ENCODE measurements at regions not wholly inside any gene's neighbourhood (a gene's known extent, or its start where the extent isn't known, plus 50 kb on each side); places are given as distances from the start of the nearest gene placed in this dataset.

DNA sequence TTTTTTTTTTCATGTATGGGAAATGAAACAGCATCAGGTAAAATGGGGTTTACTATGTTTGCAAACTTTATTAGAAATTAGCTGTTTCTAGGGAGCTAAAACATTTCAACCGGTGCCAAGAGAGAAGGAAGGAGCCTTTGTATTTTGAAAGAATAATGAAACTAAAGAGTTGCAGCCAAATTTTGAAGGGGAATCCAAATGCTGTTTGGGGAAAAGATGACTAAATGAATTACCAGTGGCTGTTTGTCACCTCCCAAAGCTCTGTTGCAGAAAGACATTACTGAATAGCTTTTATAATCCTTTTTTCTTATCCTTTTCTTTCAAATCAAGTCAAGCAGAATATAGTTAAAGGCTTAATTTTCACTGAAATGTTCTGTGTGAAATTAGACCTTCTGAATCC is 591.3 kb upstream of the ADGRL2 start:
- H2AK5ac ChIP-seq (ENCODE audit: low read length, severe bottlenecking) = no peak overlapping the region
- H2BK15ac ChIP-seq (ENCODE audit: low read depth, poor library complexity, severe bottlenecking) = no peak overlapping the region
- H3K4ac ChIP-seq (ENCODE audit: low read depth in 1 of 2, low read length in 2 of 2) = no peak overlapping the region
- no peaks in the 10 kb centered on the region for H3K9me3 ChIP-seq (ENCODE audit: control insufficient read depth, low read length)
- no peak overlapping the region for H3K23ac ChIP-seq (ENCODE audit: low read length in 2 of 2)
- H3K9ac ChIP-seq (ENCODE audit: low read length) = no peak overlapping the region
- H3K4me2 ChIP-seq (ENCODE audit: low read length, poor library complexity, severe bottlenecking) = no peak overlapping the region
- no peak overlapping the region for H3K18ac ChIP-seq (ENCODE audit: low read depth in 1 of 2, low read length in 2 of 2)
- H4K91ac ChIP-seq (ENCODE audit: low read length) = no peak overlapping the region
- no peak overlapping the region for H2AFZ ChIP-seq (ENCODE audit: low read depth, low read length)
- WGBS = 93% methylated on average over 1 of the region's 1 CpG
- H3K4me3 ChIP-seq (ENCODE audit: insufficient read depth in 1 of 2, low read depth in 1 of 2, low read length in 2 of 2) = no peak overlapping the region
- no peak overlapping the region for H3K14ac ChIP-seq (ENCODE audit: low read length in 2 of 2)
- no peaks in the 10 kb centered on the region for H3K36me3 ChIP-seq (ENCODE audit: control insufficient read depth in 1 of 2, insufficient read depth in 2 of 2, low read depth in 1 of 2, low read length in 2 of 2)
- H3K27me3 ChIP-seq (ENCODE audit: control insufficient read depth in 1 of 2, insufficient read depth in 1 of 2, low read length in 2 of 2) = no peaks in the 10 kb centered on the region
- no peak overlapping the region for H2BK5ac ChIP-seq (ENCODE audit: low read depth, low read length, poor library complexity, severe bottlenecking)
- no peak overlapping the region for H2BK12ac ChIP-seq (ENCODE audit: low read length in 2 of 2)
- no peak for DNase-seq
- no peak overlapping the region for H3K27ac ChIP-seq (ENCODE audit: low read length, poor library complexity, severe bottlenecking)
- H2BK120ac ChIP-seq (ENCODE audit: low read depth, low read length) = no peak overlapping the region
- H3K4me1 ChIP-seq (ENCODE audit: control insufficient read depth, insufficient read depth, low read depth, low read length) = no peaks in the 10 kb centered on the region
- no peak overlapping the region for H4K8ac ChIP-seq (ENCODE audit: low read length)
- no peaks in the 10 kb centered on the region for H3K79me1 ChIP-seq (replicated peaks; ENCODE audit: low read length, poor library complexity, severe bottlenecking)

DNA sequence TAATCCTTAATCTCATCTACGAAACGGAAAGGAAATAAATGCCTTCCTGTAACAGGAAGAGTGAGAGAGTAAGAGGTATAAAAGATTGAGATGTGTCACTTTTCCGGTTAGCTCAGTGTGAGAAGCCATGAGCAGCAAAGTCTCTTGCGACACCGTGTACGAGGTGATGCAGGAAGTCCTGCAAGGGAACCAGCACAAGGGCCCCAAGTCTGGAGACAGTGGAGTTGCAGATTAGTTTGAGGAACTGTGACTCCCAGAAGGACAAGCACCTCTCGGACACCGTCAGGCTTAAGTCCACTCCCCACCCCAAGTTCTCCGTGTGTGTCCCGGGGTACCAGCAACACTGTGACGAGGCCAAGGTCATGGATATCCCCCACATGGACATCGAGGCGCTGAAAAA is 592.3 kb upstream of the ADGRL2 start:
- Histone ChIP-seq H3K9me3 (ENCODE audit: control insufficient read depth, low read length) (no peaks in the 10 kb centered on the region), H3K4ac (ENCODE audit: low read depth in 1 of 2, low read length in 2 of 2) (no peak overlapping the region), H3K4me3 (ENCODE audit: insufficient read depth in 1 of 2, low read depth in 1 of 2, low read length in 2 of 2) (no peak overlapping the region), H2BK5ac (ENCODE audit: low read depth, low read length, poor library complexity, severe bottlenecking) (no peak overlapping the region), H3K4me2 (ENCODE audit: low read length, poor library complexity, severe bottlenecking) (no peak overlapping the region), H3K36me3 (ENCODE audit: control insufficient read depth in 1 of 2, insufficient read depth in 2 of 2, low read depth in 1 of 2, low read length in 2 of 2) (no peaks in the 10 kb centered on the region), H3K4me1 (ENCODE audit: control insufficient read depth, insufficient read depth, low read depth, low read length) (no peaks in the 10 kb centered on the region), H2BK120ac (ENCODE audit: low read depth, low read length) (no peak overlapping the region), H3K27ac (ENCODE audit: low read length, poor library complexity, severe bottlenecking) (no peak overlapping the region), H4K91ac (ENCODE audit: low read length) (no peak overlapping the region), H3K79me1 (replicated peaks; ENCODE audit: low read length, poor library complexity, severe bottlenecking) (no peaks in the 10 kb centered on the region), H4K8ac (ENCODE audit: low read length) (no peak overlapping the region), H3K9ac (ENCODE audit: low read length) (no peak overlapping the region), H3K27me3 (ENCODE audit: control insufficient read depth in 1 of 2, insufficient read depth in 1 of 2, low read length in 2 of 2) (no peaks in the 10 kb centered on the region), H2BK12ac (ENCODE audit: low read length in 2 of 2) (no peak overlapping the region), H3K23ac (ENCODE audit: low read length in 2 of 2) (no peak overlapping the region), H3K14ac (ENCODE audit: low read length in 2 of 2) (no peak overlapping the region), H3K18ac (ENCODE audit: low read depth in 1 of 2, low read length in 2 of 2) (no peak overlapping the region), H2BK15ac (ENCODE audit: low read depth, poor library complexity, severe bottlenecking) (no peak overlapping the region), H2AK5ac (ENCODE audit: low read length, severe bottlenecking) (no peak overlapping the region), H2AFZ (ENCODE audit: low read depth, low read length) (no peak overlapping the region)
- WGBS = 97% methylated on average over 13 of the region's 13 CpGs
- DNase-seq = no peak

DNA sequence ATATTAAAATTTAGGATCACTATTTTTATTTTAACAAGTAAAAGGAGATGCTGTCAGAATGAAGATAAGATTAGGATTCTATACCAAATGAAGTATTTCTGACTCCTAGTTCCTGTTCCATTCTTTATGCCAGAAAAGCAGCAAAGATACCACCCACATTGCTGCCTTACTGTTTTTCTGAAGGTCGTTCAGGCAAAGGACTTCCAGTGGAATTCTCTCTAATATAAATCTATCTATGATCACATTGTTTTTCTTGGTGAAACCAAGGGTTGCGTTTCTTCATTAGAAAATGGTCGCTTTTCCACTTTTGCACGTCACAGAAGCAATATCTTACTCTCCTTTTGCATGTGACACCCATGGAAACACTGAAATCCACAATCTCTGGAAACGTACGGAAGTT is 594.8 kb upstream of the ADGRL2 start:
- DNase-seq = no peak
- Histone ChIP-seq H4K91ac (ENCODE audit: low read length) (no peak overlapping the region), H2BK15ac (ENCODE audit: low read depth, poor library complexity, severe bottlenecking) (no peak overlapping the region), H3K9me3 (ENCODE audit: control insufficient read depth, low read length) (no peaks in the 10 kb centered on the region), H3K27ac (ENCODE audit: low read length, poor library complexity, severe bottlenecking) (no peak overlapping the region), H4K8ac (ENCODE audit: low read length) (no peak overlapping the region), H3K4me3 (ENCODE audit: insufficient read depth in 1 of 2, low read depth in 1 of 2, low read length in 2 of 2) (no peak overlapping the region), H3K27me3 (ENCODE audit: control insufficient read depth in 1 of 2, insufficient read depth in 1 of 2, low read length in 2 of 2) (no peaks in the 10 kb centered on the region), H3K4me1 (ENCODE audit: control insufficient read depth, insufficient read depth, low read depth, low read length) (no peaks in the 10 kb centered on the region), H2AFZ (ENCODE audit: low read depth, low read length) (no peak overlapping the region), H3K4me2 (ENCODE audit: low read length, poor library complexity, severe bottlenecking) (no peak overlapping the region), H3K14ac (ENCODE audit: low read length in 2 of 2) (no peak overlapping the region), H2BK5ac (ENCODE audit: low read depth, low read length, poor library complexity, severe bottlenecking) (no peak overlapping the region), H3K36me3 (ENCODE audit: control insufficient read depth in 1 of 2, insufficient read depth in 2 of 2, low read depth in 1 of 2, low read length in 2 of 2) (no peaks in the 10 kb centered on the region), H2AK5ac (ENCODE audit: low read length, severe bottlenecking) (no peak overlapping the region), H3K9ac (ENCODE audit: low read length) (no peak overlapping the region), H3K4ac (ENCODE audit: low read depth in 1 of 2, low read length in 2 of 2) (no peak overlapping the region), H3K79me1 (replicated peaks; ENCODE audit: low read length, poor library complexity, severe bottlenecking) (no peaks in the 10 kb centered on the region), H3K18ac (ENCODE audit: low read depth in 1 of 2, low read length in 2 of 2) (no peak overlapping the region), H2BK120ac (ENCODE audit: low read depth, low read length) (no peak overlapping the region), H3K23ac (ENCODE audit: low read length in 2 of 2) (no peak overlapping the region), H2BK12ac (ENCODE audit: low read length in 2 of 2) (no peak overlapping the region)
- WGBS = 100% methylated on average over 6 of the region's 6 CpGs

DNA sequence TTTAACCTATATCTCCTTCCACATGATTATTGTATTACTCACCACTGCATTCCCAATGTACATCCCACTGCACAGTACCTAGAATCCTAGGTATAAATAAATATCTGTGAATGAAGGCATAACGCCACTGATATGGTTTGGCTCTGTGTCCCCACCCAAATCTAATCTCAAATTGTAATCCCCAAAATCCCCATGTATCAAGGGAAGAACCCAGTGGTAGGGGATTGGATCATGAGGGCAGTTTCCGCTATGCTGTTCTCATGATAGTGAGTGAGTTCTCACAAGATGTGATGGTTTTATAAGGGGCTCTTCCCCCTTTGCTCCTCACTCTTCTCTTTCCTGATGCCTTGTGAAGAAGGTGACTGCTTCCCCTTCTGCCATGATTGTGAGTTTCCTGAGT is 599.0 kb upstream of the ADGRL2 start:
- Histone ChIP-seq H3K27me3 (ENCODE audit: control insufficient read depth in 1 of 2, insufficient read depth in 1 of 2, low read length in 2 of 2) (no peaks in the 10 kb centered on the region), H3K4ac (ENCODE audit: low read depth in 1 of 2, low read length in 2 of 2) (no peak overlapping the region), H3K4me2 (ENCODE audit: low read length, poor library complexity, severe bottlenecking) (no peak overlapping the region)

More for the DNA sequence above, 599.0 kb upstream of the ADGRL2 start:
- Histone ChIP-seq H3K9me3 (ENCODE audit: control insufficient read depth, low read length) (no peaks in the 10 kb centered on the region), H3K4me3 (ENCODE audit: insufficient read depth in 1 of 2, low read depth in 1 of 2, low read length in 2 of 2) (no peak overlapping the region), H3K4me1 (ENCODE audit: control insufficient read depth, insufficient read depth, low read depth, low read length) (no peaks in the 10 kb centered on the region), H2BK5ac (ENCODE audit: low read depth, low read length, poor library complexity, severe bottlenecking) (no peak overlapping the region), H4K8ac (ENCODE audit: low read length) (no peak overlapping the region), H3K27ac (ENCODE audit: low read length, poor library complexity, severe bottlenecking) (no peak overlapping the region), H2AK5ac (ENCODE audit: low read length, severe bottlenecking) (no peak overlapping the region), H3K23ac (ENCODE audit: low read length in 2 of 2) (no peak overlapping the region), H2AFZ (ENCODE audit: low read depth, low read length) (no peak overlapping the region), H2BK15ac (ENCODE audit: low read depth, poor library complexity, severe bottlenecking) (no peak overlapping the region), H4K91ac (ENCODE audit: low read length) (no peak overlapping the region), H3K79me1 (replicated peaks; ENCODE audit: low read length, poor library complexity, severe bottlenecking) (no peaks in the 10 kb centered on the region), H2BK120ac (ENCODE audit: low read depth, low read length) (no peak overlapping the region), H3K9ac (ENCODE audit: low read length) (no peak overlapping the region), H2BK12ac (ENCODE audit: low read length in 2 of 2) (no peak overlapping the region), H3K14ac (ENCODE audit: low read length in 2 of 2) (no peak overlapping the region), H3K18ac (ENCODE audit: low read depth in 1 of 2, low read length in 2 of 2) (no peak overlapping the region), H3K36me3 (ENCODE audit: control insufficient read depth in 1 of 2, insufficient read depth in 2 of 2, low read depth in 1 of 2, low read length in 2 of 2) (no peaks in the 10 kb centered on the region)
- no peak for DNase-seq
- WGBS = no CpG with 5 or more reads among the region's 2 CpGs

Measured in mesenchymal stem cell (in vitro differentiated cells and primary cell).